Testis (tissue), 2 donors: ENCODE measurements at regions not wholly inside any gene's neighbourhood (a gene's known extent, or its start where the extent isn't known, plus 50 kb on each side); places are given as distances from the start of the nearest gene placed in this dataset.

Experiments
- CTCF ChIP-seq, 3 experiments: fragments of 450-650 bp in 2 of 3; fragments of 200-600 bp in 1 of 3; sonication (generic) in 1 of 3; IDR thresholded peaks; one replicate each; pipeline ENCODE4 v1.5.1; 2016 to 2019; ENCODE audit warnings: antibody characterized with exemption in 3 of 3, mild to moderate bottlenecking in 2 of 3, moderate library complexity in 1 of 3
- POLR2A ChIP-seq: fragments of 450-650 bp; IDR thresholded peaks from one replicate; pipeline ENCODE4 v1.6.1; 2017; ENCODE audit warnings: antibody characterized with exemption, mild to moderate bottlenecking, moderate library complexity

GRCh38 chr4:28639747-28640146 lies 1779.1 kb downstream of the STIM2 start:
- no peak for TF ChIP-seq CTCF (IDR thresholded peaks at IDR 0.05)
- TF ChIP-seq POLR2A, result no peak
